ENCODE measurements at regions not wholly inside any gene's neighbourhood (a gene's known extent, or its start where the extent isn't known, plus 50 kb on each side); places are given as distances from the start of the nearest gene placed in this dataset.

GRCh38 chr5:57655228-57655627 lies 172.6 kb upstream of the ACTBL2 start:
- TF ChIP-seq POLR2A (IDR thresholded peaks at IDR 0.05; ENCODE audit: low read length) (no peak), GATA1 (IDR thresholded peaks at IDR 0.05; ENCODE audit: low read depth, low read length) (no peak)
